GM12864 (cell line): ENCODE measurements at regions not wholly inside any gene's neighbourhood (a gene's known extent, or its start where the extent isn't known, plus 50 kb on each side); places are given as distances from the start of the nearest gene placed in this dataset.

Source experiments
- DNase-seq: peaks from one replicate; pipeline ENCODE4 v3.0.0-alpha.2; 2011; ENCODE audit warnings: low read depth
- H3K4me3 ChIP-seq: 2 replicates; pipeline ENCODE4 v1.5.1; 2011; ENCODE audit warnings: mild to moderate bottlenecking, low read depth, low read length, control low read depth
- CTCF ChIP-seq: IDR thresholded peaks from 2 replicates; pipeline ENCODE4 v1.5.1; 2011; ENCODE audit warnings: low read depth, mild to moderate bottlenecking, moderate library complexity, low read length, control low read depth, inconsistent platforms; ENCODE audit errors: missing control alignments

GRCh38 chr6:14339711-14340584 is 222.4 kb downstream of the CD83 start:
- H3K4me3 ChIP-seq: no peak overlapping the region
- TF ChIP-seq CTCF: no peak
- no peak for DNase-seq

- TF ChIP-seq CTCF: no peak
- H3K4me3 ChIP-seq: no peak overlapping the region
Measured at GRCh38 chr6:14344486-14344885, 226.9 kb downstream of the CD83 start.

GRCh38 chr6:14348389-14348788 is 230.8 kb downstream of the CD83 start:
- no peak for TF ChIP-seq CTCF
- DNase-seq: no peak
- no peak overlapping the region for H3K4me3 ChIP-seq

More at GRCh38 chr6:14344486-14344885, 226.9 kb downstream of the CD83 start:
- DNase-seq: no peak

- no peak for TF ChIP-seq CTCF
- no peak for DNase-seq
- H3K4me3 ChIP-seq: no peak overlapping the region
Measured at GRCh38 chr6:14349507-14349906, 231.9 kb downstream of the CD83 start.

- DNase-seq: no peak
- H3K4me3 ChIP-seq: no peak overlapping the region
- no peak for TF ChIP-seq CTCF
Measured at GRCh38 chr6:14350210-14350609, 232.6 kb downstream of the CD83 start.

- no peak for TF ChIP-seq CTCF
- no peak for DNase-seq
- H3K4me3 ChIP-seq: no peak overlapping the region
Measured at GRCh38 chr6:14353281-14353680, 235.7 kb downstream of the CD83 start.

GRCh38 chr6:14353798-14354197 is 236.2 kb downstream of the CD83 start:
- H3K4me3 ChIP-seq: no peak overlapping the region
- TF ChIP-seq CTCF: no peak
- no peak for DNase-seq
